Skin epidermis (tissue), 12 donors: ENCODE measurements at regions not wholly inside any gene's neighbourhood (a gene's known extent, or its start where the extent isn't known, plus 50 kb on each side); places are given as distances from the start of the nearest gene placed in this dataset.
"Not testable (repeated sequence)": the region's sequence is repeated elsewhere in the genome, so short reads cannot be mapped to it uniquely, and the experiment has no call there.

ENCODE experiments used
- H3K27ac ChIP-seq, 21 experiments: fragments of 200-600 bp; sonication (generic) in 11 of 21; one replicate each; pipeline ENCODE4 v1.5.0; 2020; ENCODE audit warnings: mild to moderate bottlenecking in 3 of 21, inconsistent platforms in 2 of 21, moderate library complexity in 2 of 21
- H3K4me3 ChIP-seq, 7 experiments: fragments of 200-600 bp; sonication (generic) in 2 of 7; one replicate each; pipeline ENCODE4 v1.5.0; 2020; ENCODE audit warnings: inconsistent platforms in 2 of 7, mild to moderate bottlenecking in 2 of 7, moderate library complexity in 1 of 7

GRCh38 chr1:60541831-60542532 is 468.4 kb upstream of the C1orf87 start:
- no peak overlapping the region for H3K27ac ChIP-seq

GRCh38 chr1:60540141-60540540 is 466.6 kb upstream of the C1orf87 start:
- Histone ChIP-seq H3K27ac (no peak overlapping the region), H3K4me3 (no peak overlapping the region)

More at GRCh38 chr1:60541831-60542532, 468.4 kb upstream of the C1orf87 start:
- no peak overlapping the region for H3K4me3 ChIP-seq

- H3K27ac ChIP-seq, result no peak overlapping the region
- no peak overlapping the region for H3K4me3 ChIP-seq
These were observed 462.1 kb upstream of the C1orf87 start for GRCh38 chr1:60535713-60536112.

- no peak overlapping the region for H3K4me3 ChIP-seq
These were observed 454.0 kb upstream of the C1orf87 start for GRCh38 chr1:60527567-60527966.

GRCh38 chr1:60516996-60517395 is 443.4 kb upstream of the C1orf87 start:
- no peak overlapping the region for H3K27ac ChIP-seq
- H3K4me3 ChIP-seq, result no peak overlapping the region

More at GRCh38 chr1:60527567-60527966, 454.0 kb upstream of the C1orf87 start:
- no peak overlapping the region for H3K27ac ChIP-seq

- no peak overlapping the region for H3K27ac ChIP-seq
- no peak overlapping the region for H3K4me3 ChIP-seq
These were observed 436.6 kb upstream of the C1orf87 start for GRCh38 chr1:60510162-60510561.

GRCh38 chr1:60504206-60504840 is 430.8 kb upstream of the C1orf87 start:
- H3K27ac ChIP-seq, result no peak overlapping the region
- no peak overlapping the region for H3K4me3 ChIP-seq

GRCh38 chr1:60503266-60503925 is 429.8 kb upstream of the C1orf87 start:
- Histone ChIP-seq H3K4me3 (no peak overlapping the region), H3K27ac (no peak overlapping the region)

- H3K4me3 ChIP-seq, result no peak overlapping the region
- H3K27ac ChIP-seq, result no peak overlapping the region
These were observed 428.9 kb upstream of the C1orf87 start for GRCh38 chr1:60502506-60502905.

- H3K27ac ChIP-seq, result not testable (repeated sequence)
- peak overlapping the region in 1 of 7 experiments; percentile 26 for H3K4me3 ChIP-seq
These were observed 416.4 kb upstream of the C1orf87 start for GRCh38 chr1:60489916-60490480.

- no peak overlapping the region for H3K27ac ChIP-seq
- H3K4me3 ChIP-seq, result no peak overlapping the region
These were observed 415.3 kb upstream of the C1orf87 start for GRCh38 chr1:60488847-60489246.

GRCh38 chr1:60487565-60488345 is 414.2 kb upstream of the C1orf87 start:
- Histone ChIP-seq H3K4me3 (no peak overlapping the region), H3K27ac (no peak overlapping the region)

- no peak overlapping the region for H3K27ac ChIP-seq
These were observed 409.9 kb upstream of the C1orf87 start for GRCh38 chr1:60483509-60483908.

GRCh38 chr1:60470246-60470645 is 396.7 kb upstream of the C1orf87 start:
- Histone ChIP-seq H3K27ac (no peak overlapping the region), H3K4me3 (no peak overlapping the region)

More at GRCh38 chr1:60483509-60483908, 409.9 kb upstream of the C1orf87 start:
- no peak overlapping the region for H3K4me3 ChIP-seq

- no peak overlapping the region for H3K27ac ChIP-seq
- H3K4me3 ChIP-seq, result no peak overlapping the region
These were observed 390.2 kb upstream of the C1orf87 start for GRCh38 chr1:60463786-60464185.

- H3K4me3 ChIP-seq, result no peak overlapping the region
- H3K27ac ChIP-seq, result no peak overlapping the region
These were observed 389.6 kb upstream of the C1orf87 start for GRCh38 chr1:60463146-60463545.

- Histone ChIP-seq H3K27ac (no peak overlapping the region), H3K4me3 (no peak overlapping the region)
These were observed 388.5 kb upstream of the C1orf87 start for GRCh38 chr1:60461925-60462595.

GRCh38 chr1:60458111-60458510 is 384.5 kb upstream of the C1orf87 start:
- Histone ChIP-seq H3K27ac (no peak overlapping the region), H3K4me3 (no peak overlapping the region)

GRCh38 chr1:60449876-60450275 is 376.3 kb upstream of the C1orf87 start:
- no peak overlapping the region for H3K4me3 ChIP-seq
- no peak overlapping the region for H3K27ac ChIP-seq
